ENCODE measurements at regions not wholly inside any gene's neighbourhood (a gene's known extent, or its start where the extent isn't known, plus 50 kb on each side); places are given as distances from the start of the nearest gene placed in this dataset.

- no peak for TF ChIP-seq CTCF (IDR thresholded peaks at IDR 0.05 in 2 of 3, conservative IDR thresholded peaks at IDR 0.05 in 1 of 3; ENCODE audit: control insufficient read depth in 2 of 3, extremely low read depth in 1 of 3, insufficient read depth in 1 of 3, low read depth in 3 of 3, low read length in 3 of 3)
- no peak for TF ChIP-seq TAF1 (IDR thresholded peaks at IDR 0.05; ENCODE audit: borderline replicate concordance, low read depth, low read length)
- no peak for TF ChIP-seq SP1 (IDR thresholded peaks at IDR 0.05; ENCODE audit: low read depth, low read length)
- no peak for TF ChIP-seq BCL11A (IDR thresholded peaks at IDR 0.05; ENCODE audit: low read depth, low read length)
- TF ChIP-seq POLR2A (IDR thresholded peaks at IDR 0.05; ENCODE audit: low read depth, low read length), result no peak
- TF ChIP-seq POLR2AphosphoS5 (IDR thresholded peaks at IDR 0.05; ENCODE audit: low read length), result no peak
- no peak for TF ChIP-seq YBX1 (IDR thresholded peaks at IDR 0.05)
- no peak for TF ChIP-seq USF1 (IDR thresholded peaks at IDR 0.05; ENCODE audit: borderline replicate concordance, extremely low read length, insufficient read depth, low read depth, low read length)
- TF ChIP-seq SRF (IDR thresholded peaks at IDR 0.05; ENCODE audit: low read depth in 2 of 2, low read length in 2 of 2), result no peak
- TF ChIP-seq EP300 (IDR thresholded peaks at IDR 0.05; ENCODE audit: borderline replicate concordance in 1 of 2, control insufficient read depth in 1 of 2, low read depth in 2 of 2, low read length in 2 of 2), result no peak
- TF ChIP-seq MEF2A (IDR thresholded peaks at IDR 0.05; ENCODE audit: insufficient read depth, low read depth, low read length), result no peak
- TF ChIP-seq, protein P1, sequence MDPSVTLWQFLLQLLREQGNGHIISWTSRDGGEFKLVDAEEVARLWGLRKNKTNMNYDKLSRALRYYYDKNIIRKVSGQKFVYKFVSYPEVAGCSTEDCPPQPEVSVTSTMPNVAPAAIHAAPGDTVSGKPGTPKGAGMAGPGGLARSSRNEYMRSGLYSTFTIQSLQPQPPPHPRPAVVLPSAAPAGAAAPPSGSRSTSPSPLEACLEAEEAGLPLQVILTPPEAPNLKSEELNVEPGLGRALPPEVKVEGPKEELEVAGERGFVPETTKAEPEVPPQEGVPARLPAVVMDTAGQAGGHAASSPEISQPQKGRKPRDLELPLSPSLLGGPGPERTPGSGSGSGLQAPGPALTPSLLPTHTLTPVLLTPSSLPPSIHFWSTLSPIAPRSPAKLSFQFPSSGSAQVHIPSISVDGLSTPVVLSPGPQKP (IDR thresholded peaks at IDR 0.05; ENCODE audit: low read depth, low read length), result no peak
- TF ChIP-seq EZH2 (IDR thresholded peaks at IDR 0.05; ENCODE audit: borderline replicate concordance, control insufficient read depth, low read depth, low read length), result no peak
- TF ChIP-seq SPI1 (IDR thresholded peaks at IDR 0.05; ENCODE audit: borderline replicate concordance, insufficient read depth, low read depth, low read length), result no peak
Measured at GRCh38 chr19:28933039-28933438, 279.9 kb downstream of the UQCRFS1 start.
